T-helper 2 cell treated with Interferon-gamma antibody and Interleukin-4, amounts not matched to agents 5 μg/mL and 100 μg/mL, for 36 hours (primary cell): ENCODE measurements at regions not wholly inside any gene's neighbourhood (a gene's known extent, or its start where the extent isn't known, plus 50 kb on each side); places are given as distances from the start of the nearest gene placed in this dataset.
A peak's percentile ranks its signal among the peaks of the same experiment; 100 is the strongest.
"Not testable (repeated sequence)": the region's sequence is repeated elsewhere in the genome, so short reads cannot be mapped to it uniquely, and the experiment has no call there.

Source experiments
- DNase-seq: peaks from one replicate; pipeline ENCODE4 v3.0.0; 2021; ENCODE audit warnings: low spot score
- H3K27ac Mint-ChIP-seq: one replicate; pipeline ENCODE4 v1.8.0; 2021; ENCODE audit warnings: mild to moderate bottlenecking, mixed read lengths
- H3K27me3 Mint-ChIP-seq: one replicate; pipeline ENCODE4 v1.8.0; 2021; ENCODE audit warnings: low read depth, mixed read lengths
- H3K36me3 Mint-ChIP-seq: one replicate; pipeline ENCODE4 v1.8.0; 2021; ENCODE audit warnings: low read depth, mixed read lengths
- H3K4me1 Mint-ChIP-seq: one replicate; pipeline ENCODE4 v1.8.0; 2021; ENCODE audit warnings: low read depth, mixed read lengths
- H3K4me3 Mint-ChIP-seq: one replicate; pipeline ENCODE4 v1.8.0; 2022; ENCODE audit warnings: mild to moderate bottlenecking, moderate library complexity, mixed read lengths
- H3K9me3 Mint-ChIP-seq: one replicate; pipeline ENCODE4 v1.8.0; 2021; ENCODE audit warnings: mixed read lengths

GRCh38 chr22:22754268-22754657 is 109.8 kb downstream of the GGTLC2 start:
- Mint-ChIP-seq H3K4me1 (peaks cover 8% of the 10 kb centered on the region), H3K9me3 (no peaks in the 10 kb centered on the region), H3K27me3 (peaks cover 2% of the 10 kb centered on the region), H3K36me3 (no peaks in the 10 kb centered on the region), H3K4me3 (no peak overlapping the region), H3K27ac (no peak overlapping the region)
- DNase-seq: no peak

- H3K27ac Mint-ChIP-seq: no peak overlapping the region
- peak; percentile 1 for DNase-seq
- no peak overlapping the region for H3K4me3 Mint-ChIP-seq
- no peaks in the 10 kb centered on the region for H3K9me3 Mint-ChIP-seq
- peaks cover 8% of the 10 kb centered on the region for H3K4me1 Mint-ChIP-seq
- H3K27me3 Mint-ChIP-seq: peaks cover 2% of the 10 kb centered on the region
- H3K36me3 Mint-ChIP-seq: no peaks in the 10 kb centered on the region
These were observed 110.8 kb downstream of the GGTLC2 start for GRCh38 chr22:22754961-22755777.

- Mint-ChIP-seq H3K27me3 (peaks cover 2% of the 10 kb centered on the region), H3K4me1 (peaks cover 8% of the 10 kb centered on the region), H3K36me3 (no peaks in the 10 kb centered on the region), H3K27ac (no peak overlapping the region), H3K9me3 (no peaks in the 10 kb centered on the region), H3K4me3 (no peak overlapping the region)
- DNase-seq: no peak
These were observed 111.3 kb downstream of the GGTLC2 start for GRCh38 chr22:22755778-22756100.

- peaks cover 8% of the 10 kb centered on the region for H3K4me1 Mint-ChIP-seq
These were observed 111.7 kb downstream of the GGTLC2 start for GRCh38 chr22:22756109-22756508.

GRCh38 chr22:22756551-22757201 is 112.3 kb downstream of the GGTLC2 start:
- H3K4me1 Mint-ChIP-seq, H3K27ac Mint-ChIP-seq, H3K4me3 Mint-ChIP-seq, H3K9me3 Mint-ChIP-seq, DNase-seq, H3K36me3 Mint-ChIP-seq, H3K27me3 Mint-ChIP-seq: not testable (repeated sequence)

More at GRCh38 chr22:22756109-22756508, 111.7 kb downstream of the GGTLC2 start:
- no peak for DNase-seq
- Mint-ChIP-seq H3K27ac (no peak overlapping the region), H3K4me3 (no peak overlapping the region), H3K36me3 (no peaks in the 10 kb centered on the region), H3K27me3 (peaks cover 2% of the 10 kb centered on the region), H3K9me3 (no peaks in the 10 kb centered on the region)

GRCh38 chr22:22758101-22758807 is 113.8 kb downstream of the GGTLC2 start:
- not testable (repeated sequence) for H3K27me3 Mint-ChIP-seq, H3K4me3 Mint-ChIP-seq, H3K9me3 Mint-ChIP-seq, H3K4me1 Mint-ChIP-seq, H3K36me3 Mint-ChIP-seq, H3K27ac Mint-ChIP-seq, DNase-seq

GRCh38 chr22:22759371-22759770 is 115.0 kb downstream of the GGTLC2 start:
- Mint-ChIP-seq H3K4me1 (peaks cover 4% of the 10 kb centered on the region), H3K4me3 (no peak overlapping the region), H3K36me3 (no peaks in the 10 kb centered on the region), H3K27me3 (peaks cover 2% of the 10 kb centered on the region), H3K27ac (no peak overlapping the region), H3K9me3 (no peaks in the 10 kb centered on the region)
- peak; percentile 2 for DNase-seq

- no peak overlapping the region for H3K4me3 Mint-ChIP-seq
- no peaks in the 10 kb centered on the region for H3K36me3 Mint-ChIP-seq
- peaks cover 3% of the 10 kb centered on the region for H3K27me3 Mint-ChIP-seq
- peaks cover 4% of the 10 kb centered on the region for H3K4me1 Mint-ChIP-seq
- H3K27ac Mint-ChIP-seq: no peak overlapping the region
- no peaks in the 10 kb centered on the region for H3K9me3 Mint-ChIP-seq
- no peak for DNase-seq
These were observed 115.6 kb downstream of the GGTLC2 start for GRCh38 chr22:22759889-22760546.

GRCh38 chr22:22761606-22761962 is 117.2 kb downstream of the GGTLC2 start:
- no peak for DNase-seq
- Mint-ChIP-seq H3K36me3 (no peaks in the 10 kb centered on the region), H3K9me3 (no peaks in the 10 kb centered on the region), H3K27ac (no peak overlapping the region), H3K27me3 (peaks cover 4% of the 10 kb centered on the region), H3K4me1 (peaks cover 4% of the 10 kb centered on the region), H3K4me3 (no peak overlapping the region)

- Mint-ChIP-seq H3K9me3 (no peaks in the 10 kb centered on the region), H3K27me3 (peaks cover 2% of the 10 kb centered on the region), H3K27ac (no peak overlapping the region), H3K36me3 (no peaks in the 10 kb centered on the region), H3K4me3 (no peak overlapping the region), H3K4me1 (peaks cover 2% of the 10 kb centered on the region)
- no peak for DNase-seq
These were observed 117.8 kb downstream of the GGTLC2 start for GRCh38 chr22:22761963-22762772.

GRCh38 chr22:22763512-22763911 is 119.1 kb downstream of the GGTLC2 start:
- DNase-seq: no peak
- H3K4me1 Mint-ChIP-seq: no peaks in the 10 kb centered on the region
- H3K4me3 Mint-ChIP-seq: no peak overlapping the region
- no peaks in the 10 kb centered on the region for H3K9me3 Mint-ChIP-seq
- H3K27me3 Mint-ChIP-seq: peaks cover 4% of the 10 kb centered on the region
- H3K27ac Mint-ChIP-seq: no peak overlapping the region
- H3K36me3 Mint-ChIP-seq: no peaks in the 10 kb centered on the region

GRCh38 chr22:22764085-22764484 is 119.7 kb downstream of the GGTLC2 start:
- Mint-ChIP-seq H3K27me3 (peaks cover 9% of the 10 kb centered on the region), H3K9me3 (no peaks in the 10 kb centered on the region), H3K27ac (no peak overlapping the region), H3K36me3 (no peaks in the 10 kb centered on the region), H3K4me1 (no peaks in the 10 kb centered on the region), H3K4me3 (no peak overlapping the region)
- no peak for DNase-seq

GRCh38 chr22:22767876-22768602 is 119.6 kb upstream of the IGLL5 start:
- peaks cover 9% of the 10 kb centered on the region for H3K27me3 Mint-ChIP-seq
- H3K4me3 Mint-ChIP-seq: no peak overlapping the region
- no peak overlapping the region for H3K27ac Mint-ChIP-seq
- no peak for DNase-seq
- no peaks in the 10 kb centered on the region for H3K4me1 Mint-ChIP-seq
- no peaks in the 10 kb centered on the region for H3K9me3 Mint-ChIP-seq
- no peaks in the 10 kb centered on the region for H3K36me3 Mint-ChIP-seq
